AG04449 (cell line): ENCODE measurements at regions not wholly inside any gene's neighbourhood (a gene's known extent, or its start where the extent isn't known, plus 50 kb on each side); places are given as distances from the start of the nearest gene placed in this dataset.
A peak's percentile ranks its signal among the peaks of the same experiment; 100 is the strongest.

ENCODE experiments used
- CTCF ChIA-PET: fragments of 350-600 bp; formaldehyde crosslinking; extraction: SDS; loops from one replicate; lab custom pipeline; 2021; ENCODE audit warnings: antibody characterized with exemption; lab: Yijun Ruan, JAX
- POLR2A ChIA-PET: fragments of 400-600, 350-600 bp; formaldehyde crosslinking; extraction: SDS; loops from one replicate; lab custom pipeline; 2020; ENCODE audit warnings: antibody characterized with exemption, inconsistent platforms; lab: Yijun Ruan, JAX
- DNase-seq: peaks from one replicate; pipeline ENCODE4 v3.0.0-alpha.2; 2010; ENCODE audit warnings: low read depth, low spot score
- H3K4me3 ChIP-seq: 2 replicates; pipeline ENCODE4 v1.5.1; 2011; ENCODE audit warnings: low read depth, mild to moderate bottlenecking, control low read depth, low read length
- CTCF ChIP-seq: IDR thresholded peaks from one replicate; pipeline ENCODE4 v1.5.1; 2011; ENCODE audit warnings: mild to moderate bottlenecking, moderate library complexity, low read length, control low read depth, inconsistent platforms; ENCODE audit not compliant: insufficient read depth; ENCODE audit errors: missing control alignments

GRCh38 chr5:172559004-172559932 lies 81.8 kb upstream of the NEURL1B start:
- ChIA-PET POLR2A (no interaction called here), CTCF (no interaction called here)
- TF ChIP-seq CTCF: no peak
- peak overlapping the region; percentile 36 for H3K4me3 ChIP-seq
- peak; percentile 28 for DNase-seq

- DNase-seq: no peak
- ChIA-PET POLR2A (no interaction called here), CTCF (interaction anchor here (0.6 kb wide), 1 partner anchor 124 kb away, joined by 3 read pairs; no protein-coding TSS in a partner anchor)
- no peak for TF ChIP-seq CTCF
- peak overlapping the region; percentile 36 for H3K4me3 ChIP-seq
Measured at GRCh38 chr5:172558076-172558976, 82.7 kb upstream of the NEURL1B start.

- CTCF ChIA-PET: interaction anchor here (0.6 kb wide), 1 partner anchor 79 kb away, joined by 3 read pairs; no protein-coding TSS in a partner anchor
- H3K4me3 ChIP-seq: no peak overlapping the region
- POLR2A ChIA-PET: no interaction called here
- no peak for TF ChIP-seq CTCF
- no peak for DNase-seq
Measured at GRCh38 chr5:172556971-172557461, 84.0 kb upstream of the NEURL1B start.

GRCh38 chr5:172556262-172556661 lies 84.8 kb upstream of the NEURL1B start:
- no peak for TF ChIP-seq CTCF
- no peak for DNase-seq
- ChIA-PET POLR2A (no interaction called here), CTCF (no interaction called here)
- no peak overlapping the region for H3K4me3 ChIP-seq

- CTCF ChIA-PET: no interaction called here
- DNase-seq: no peak
Measured at GRCh38 chr5:172554562-172554961, 86.5 kb upstream of the NEURL1B start.

More at GRCh38 chr5:172554562-172554961, 86.5 kb upstream of the NEURL1B start:
- H3K4me3 ChIP-seq: no peak overlapping the region
- no peak for TF ChIP-seq CTCF
- POLR2A ChIA-PET: no interaction called here
